NCI-H748 (cell line): ENCODE measurements at regions not wholly inside any gene's neighbourhood (a gene's known extent, or its start where the extent isn't known, plus 50 kb on each side); places are given as distances from the start of the nearest gene placed in this dataset.
"Not testable (repeated sequence)": the region's sequence is repeated elsewhere in the genome, so short reads cannot be mapped to it uniquely, and the experiment has no call there.

Experiments used
- DNase-seq: peaks from one replicate; lab custom pipeline; 2025; ENCODE audit not compliant: unreplicated experiment; lab: John Stamatoyannopoulos, UW

DNA sequence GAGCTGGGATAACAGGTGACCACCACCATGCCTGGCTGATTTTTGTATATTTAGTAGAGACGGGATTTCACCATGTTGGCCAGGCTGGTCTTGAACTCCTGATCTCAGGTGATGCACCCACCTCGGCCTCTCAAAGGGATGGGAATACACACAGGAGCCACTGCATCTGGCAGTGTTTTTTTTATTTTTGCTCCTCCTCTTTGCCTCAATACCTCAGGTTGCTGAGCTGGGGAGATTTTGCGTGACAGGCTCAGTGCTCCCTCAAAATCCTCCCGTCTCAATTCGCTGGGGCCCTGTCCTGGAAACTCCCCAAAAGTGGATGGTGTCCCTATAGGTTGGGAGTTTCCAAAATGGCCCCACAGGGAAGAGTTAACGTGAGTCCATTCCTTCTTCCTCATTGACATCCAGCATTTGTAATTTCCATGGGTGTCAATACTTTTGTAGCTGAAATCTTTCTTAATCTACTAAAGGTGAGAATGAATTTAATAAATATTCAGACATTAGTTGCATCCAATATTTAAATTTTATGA is 71.8 kb downstream of the GGTLC2 start:
- DNase-seq, result no peak

DNA sequence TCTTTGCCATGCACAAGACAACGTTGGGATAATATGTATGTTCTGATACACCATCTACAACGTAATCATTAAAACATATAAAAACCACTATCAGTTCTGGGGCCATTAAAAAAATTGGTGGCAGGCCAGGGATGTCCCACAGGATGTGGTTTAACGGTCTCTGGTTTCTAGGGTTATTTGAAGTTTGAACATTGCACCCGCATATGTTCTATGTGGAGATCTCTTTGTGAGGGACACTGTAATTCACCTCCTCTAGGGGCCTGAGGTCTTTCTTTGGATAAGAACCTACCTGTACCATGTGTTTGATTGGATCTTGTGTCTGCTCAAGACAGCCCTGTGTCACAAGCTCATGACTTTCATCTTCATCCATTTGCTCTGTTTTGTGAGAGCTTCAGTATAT is 73.2 kb downstream of the GGTLC2 start:
- DNase-seq, result no peak

DNA sequence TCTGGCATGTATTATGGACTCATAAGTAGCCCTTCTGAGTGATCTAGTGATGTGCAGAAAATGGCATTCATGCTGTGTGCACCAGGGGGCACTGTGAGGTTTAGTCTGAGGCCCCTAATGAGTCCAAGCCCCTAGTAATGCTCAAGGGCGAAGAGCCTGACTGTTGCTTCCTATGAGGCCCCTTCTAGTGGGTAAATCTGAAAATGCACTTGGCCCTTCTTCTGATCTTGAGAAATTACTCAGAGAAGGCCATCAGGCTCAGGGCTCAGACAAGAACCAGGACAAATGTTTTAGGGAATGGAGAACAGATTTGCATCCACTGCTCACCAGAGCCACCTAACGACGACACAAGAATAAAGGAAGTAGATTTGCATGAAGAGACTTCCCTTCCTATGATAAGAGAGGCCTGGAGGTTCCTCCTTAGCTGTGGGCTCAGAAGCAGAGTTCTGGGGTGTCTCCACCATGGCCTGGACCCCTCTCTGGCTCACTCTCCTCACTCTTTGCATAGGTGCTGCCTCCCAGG is 75.8 kb downstream of the GGTLC2 start:
- peak; percentile 18 for DNase-seq

DNA sequence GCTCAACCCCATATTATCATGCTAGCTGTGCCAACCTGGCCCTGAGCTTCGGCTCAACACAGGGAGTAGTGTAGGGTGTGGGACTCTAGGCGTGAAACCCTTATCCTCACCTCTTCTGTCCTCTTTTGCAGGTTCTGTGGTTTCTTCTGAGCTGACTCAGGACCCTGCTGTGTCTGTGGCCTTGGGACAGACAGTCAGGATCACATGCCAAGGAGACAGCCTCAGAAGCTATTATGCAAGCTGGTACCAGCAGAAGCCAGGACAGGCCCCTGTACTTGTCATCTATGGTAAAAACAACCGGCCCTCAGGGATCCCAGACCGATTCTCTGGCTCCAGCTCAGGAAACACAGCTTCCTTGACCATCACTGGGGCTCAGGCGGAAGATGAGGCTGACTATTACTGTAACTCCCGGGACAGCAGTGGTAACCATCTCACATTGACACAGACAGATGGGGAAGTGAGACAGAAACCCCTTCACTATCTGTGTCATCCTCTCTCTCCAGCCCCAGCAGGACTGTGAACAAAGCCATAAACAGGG is 76.4 kb downstream of the GGTLC2 start:
- no peak for DNase-seq

DNA sequence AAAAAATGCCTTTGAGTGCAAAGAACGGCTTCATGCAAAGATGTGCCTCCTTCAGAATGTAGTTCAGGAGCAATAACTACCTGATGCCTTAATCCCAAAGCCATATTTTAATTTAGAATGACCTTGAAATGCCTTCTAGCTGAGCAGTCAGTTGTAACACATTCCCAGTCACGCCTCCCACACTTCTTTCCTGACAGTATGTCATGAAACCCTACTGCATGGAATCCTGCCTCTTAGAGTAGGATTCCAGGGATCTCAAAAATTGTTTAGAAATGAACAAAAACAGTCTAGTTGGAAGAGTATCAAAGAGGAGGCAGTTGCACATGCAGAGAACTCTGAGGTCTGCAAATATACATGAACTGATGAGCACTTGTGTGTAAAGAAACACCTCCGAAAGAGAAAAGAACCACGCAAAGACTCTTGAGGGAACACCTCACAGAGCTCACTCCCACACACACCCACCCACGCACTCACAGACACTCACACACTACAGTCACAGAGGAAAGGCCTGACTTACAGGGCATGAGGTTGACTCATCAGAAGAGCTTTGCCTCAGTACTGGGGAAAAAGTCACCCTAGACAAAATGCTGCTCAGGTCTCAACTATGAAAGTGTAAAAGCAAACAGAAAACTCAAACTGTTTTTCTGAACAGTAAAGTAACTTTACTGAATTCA is 77.4 kb downstream of the GGTLC2 start:
- no peak for DNase-seq

DNA sequence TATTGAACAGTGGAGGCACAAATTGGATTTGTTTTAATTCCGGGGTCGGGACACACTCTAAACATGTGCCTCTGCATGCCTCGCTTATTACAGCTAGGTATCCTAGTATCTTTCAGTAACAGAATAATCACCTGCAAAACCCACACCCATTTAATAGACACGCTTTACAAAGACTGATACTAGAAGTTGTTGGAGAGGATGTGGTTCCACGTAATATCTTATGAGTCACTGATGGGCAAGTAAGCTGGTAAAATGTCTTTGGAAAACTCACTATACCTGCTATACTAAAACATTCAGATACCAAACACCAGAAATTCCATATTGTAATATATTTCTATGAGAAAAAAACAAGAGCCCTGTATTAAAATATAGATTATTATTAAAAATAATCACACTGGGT is 84.0 kb downstream of the GGTLC2 start:
- no peak for DNase-seq

DNA sequence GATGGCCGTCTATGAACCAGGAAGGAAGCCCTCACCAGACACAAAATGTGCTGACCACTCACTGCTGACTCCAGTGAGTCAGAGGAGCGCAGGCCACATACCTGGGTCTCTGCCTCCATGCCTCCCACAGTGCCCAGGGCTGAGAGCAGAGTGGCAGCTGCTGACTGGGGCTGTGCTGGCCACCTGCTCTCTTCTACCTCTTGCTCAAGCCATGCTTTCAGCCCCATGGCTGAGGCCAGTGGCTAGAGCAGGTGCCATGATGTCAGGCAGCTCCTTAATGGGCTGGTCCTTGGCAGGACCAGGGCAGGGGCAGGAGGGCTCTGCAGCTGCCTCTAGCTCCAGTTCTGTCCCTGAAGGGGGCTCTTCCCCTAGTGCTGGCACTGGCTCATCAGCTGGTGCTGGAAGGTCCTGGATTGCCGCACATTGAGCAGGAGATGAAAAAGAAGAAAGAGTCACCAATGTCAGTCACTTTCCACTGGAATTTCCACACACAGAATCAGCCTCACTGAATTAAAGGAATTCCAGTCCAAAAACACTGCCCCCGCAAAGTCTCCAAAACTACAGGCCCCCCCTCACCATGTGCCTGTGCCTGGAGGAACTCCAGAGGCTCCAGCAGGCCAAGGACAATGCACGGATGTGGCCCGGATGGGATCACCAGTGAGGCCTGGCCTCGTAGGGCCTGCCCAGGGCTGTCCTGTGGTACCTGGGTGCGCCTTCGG is 86.4 kb downstream of the GGTLC2 start:
- DNase-seq, result no peak

DNA sequence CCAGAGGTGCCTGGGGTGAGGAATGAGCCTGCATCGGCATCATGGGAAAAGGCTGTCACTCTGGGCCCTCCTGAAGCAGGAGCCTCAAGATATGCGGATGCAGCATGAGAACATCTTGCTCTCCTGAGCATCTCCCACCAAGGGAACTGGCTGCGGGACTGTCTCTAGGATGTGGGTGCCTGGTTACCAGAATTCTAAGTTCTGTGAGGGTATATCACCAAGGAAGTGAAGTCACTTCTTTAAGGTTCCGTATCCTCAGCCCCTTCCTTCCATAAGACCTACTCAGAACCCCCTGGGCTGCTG is 86.9 kb downstream of the GGTLC2 start:
- no peak for DNase-seq

DNA sequence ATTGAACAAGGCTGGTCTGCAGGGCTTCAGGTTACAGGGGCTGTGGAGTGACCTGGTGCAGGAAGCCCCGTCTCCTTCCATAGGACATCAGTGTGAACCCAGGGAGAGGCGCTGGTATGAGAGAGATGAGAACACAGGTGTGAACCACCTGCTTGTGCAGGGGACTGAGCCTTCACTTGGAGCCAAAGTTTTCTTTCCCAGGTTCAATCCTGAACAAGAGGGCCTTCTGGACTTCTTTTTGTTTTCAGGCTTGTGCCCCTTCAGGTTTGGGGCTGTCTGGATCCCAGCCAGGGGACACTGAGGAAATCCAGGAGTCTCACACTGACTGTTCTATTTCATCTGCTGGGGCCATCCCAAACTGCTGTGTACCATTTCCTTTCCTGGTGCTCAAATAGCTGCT is 88.6 kb downstream of the GGTLC2 start:
- not testable (repeated sequence) for DNase-seq

DNA sequence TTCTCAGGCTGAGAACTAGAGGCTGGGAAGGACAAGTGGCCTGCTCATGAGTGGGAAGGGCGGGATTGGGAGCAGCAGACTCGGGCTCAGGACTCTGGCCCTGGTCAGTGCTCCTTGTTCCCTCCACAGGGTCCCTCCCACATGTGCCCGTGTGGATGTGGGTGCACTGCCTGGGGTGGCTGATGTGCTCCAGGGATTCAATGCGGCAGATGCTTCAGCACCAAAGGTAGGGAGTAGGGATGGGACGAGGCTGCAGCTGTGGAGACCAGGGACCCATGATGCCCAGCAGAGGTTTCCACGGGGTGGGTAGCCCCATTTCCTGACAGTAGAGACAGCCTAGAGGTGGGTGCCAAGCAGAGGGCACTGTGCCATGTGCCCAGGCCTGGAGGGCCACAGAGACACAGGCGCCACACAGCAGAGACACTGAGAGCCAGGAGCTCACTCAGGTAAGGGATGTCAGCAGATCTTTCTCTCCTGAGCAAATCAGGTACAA is 89.5 kb downstream of the GGTLC2 start:
- no peak for DNase-seq

DNA sequence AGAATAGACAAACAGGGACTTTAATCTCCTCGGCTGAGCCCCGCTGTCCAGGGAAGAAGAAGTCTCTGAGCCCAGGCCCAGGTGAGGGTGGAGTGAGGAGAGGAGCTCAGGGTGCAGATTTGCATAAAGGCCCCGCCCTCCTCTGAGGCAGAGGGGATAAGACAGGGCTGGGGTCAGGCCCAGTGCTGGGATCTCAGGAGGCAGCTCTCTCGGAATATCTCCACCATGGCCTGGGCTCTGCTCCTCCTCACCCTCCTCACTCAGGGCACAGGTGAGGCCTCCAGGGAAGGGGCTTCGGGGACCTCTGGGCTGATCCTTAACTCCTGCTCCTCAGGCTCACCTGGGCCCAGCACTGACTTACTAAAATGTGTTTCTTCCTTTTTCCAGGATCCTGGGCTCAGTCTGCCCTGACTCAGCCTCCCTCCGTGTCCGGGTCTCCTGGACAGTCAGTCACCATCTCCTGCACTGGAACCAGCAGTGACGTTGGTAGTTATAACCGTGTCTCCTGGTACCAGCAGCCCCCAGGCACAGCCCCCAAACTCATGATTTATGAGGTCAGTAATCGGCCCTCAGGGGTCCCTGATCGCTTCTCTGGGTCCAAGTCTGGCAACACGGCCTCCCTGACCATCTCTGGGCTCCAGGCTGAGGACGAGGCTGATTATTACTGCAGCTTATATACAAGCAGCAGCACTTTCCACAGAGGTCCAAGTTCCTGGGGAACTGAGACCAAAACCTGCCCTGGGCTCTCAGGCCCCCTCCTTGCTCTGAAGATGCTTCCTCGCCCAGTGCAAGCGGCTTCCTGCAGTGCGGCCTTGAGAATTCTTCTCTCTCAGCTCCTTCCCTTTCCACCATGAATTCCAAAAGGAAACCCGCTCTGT is 90.2 kb downstream of the GGTLC2 start:
- not testable (repeated sequence) for DNase-seq

DNA sequence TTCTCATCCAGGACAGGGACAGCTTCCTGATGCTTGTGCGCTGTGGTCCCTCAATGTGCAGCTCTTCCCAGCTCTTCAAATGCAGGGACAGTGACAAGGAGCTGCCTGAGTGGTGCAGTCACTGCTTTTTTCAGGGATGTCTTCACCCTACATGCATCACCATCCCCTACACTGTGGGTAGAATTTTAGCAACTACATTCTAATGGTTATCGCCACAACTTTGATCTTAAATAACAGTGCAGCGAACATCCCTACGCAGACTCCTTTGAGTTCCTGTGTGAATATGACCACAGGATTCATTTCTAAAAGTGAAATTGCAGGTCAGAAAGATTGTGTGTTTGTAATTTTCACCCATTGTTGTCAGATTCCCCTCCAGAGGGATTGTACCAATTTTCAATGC is 90.9 kb downstream of the GGTLC2 start:
- not testable (repeated sequence) for DNase-seq

DNA sequence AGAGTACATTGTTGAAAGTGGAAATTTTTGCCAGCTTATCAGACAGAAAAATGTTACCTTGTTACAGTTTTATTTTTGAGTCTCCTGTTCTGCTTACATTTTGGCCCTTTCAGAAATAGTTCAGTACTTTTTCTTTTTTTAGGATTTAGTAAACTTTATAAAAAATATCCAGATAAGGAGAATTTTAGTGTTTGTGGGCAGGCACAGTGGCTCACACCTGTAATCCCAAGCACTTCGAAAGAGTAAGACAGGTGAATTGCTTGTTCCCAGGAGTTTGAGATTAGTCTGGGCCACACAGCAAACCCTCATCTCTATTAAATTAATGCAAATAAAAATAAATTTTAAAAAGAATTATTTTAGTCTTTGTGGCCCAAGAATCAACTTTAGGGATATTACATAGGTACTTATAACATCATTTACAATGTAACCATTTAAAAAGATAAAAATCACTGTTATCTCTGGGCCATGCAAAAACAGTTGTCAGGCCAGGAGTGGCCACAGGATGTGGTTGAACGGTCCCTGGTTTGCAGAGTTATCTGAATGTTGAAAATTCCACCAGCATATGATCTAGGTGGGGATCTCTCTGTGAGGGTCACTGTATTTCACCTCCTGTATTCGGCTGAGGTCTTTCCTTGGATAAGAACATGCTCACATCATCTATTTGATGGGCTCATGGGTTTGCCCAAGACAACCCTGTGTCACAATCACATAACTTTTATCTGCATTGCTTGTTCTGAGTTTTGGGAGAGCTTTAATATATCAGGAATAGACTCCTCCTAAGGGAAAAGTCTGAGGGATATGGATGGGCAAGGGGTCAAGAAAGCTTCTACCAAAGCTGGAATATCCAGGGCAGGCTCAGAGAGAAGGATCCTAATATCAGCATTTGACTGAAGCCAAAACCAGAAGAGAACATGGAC is 91.5 kb downstream of the GGTLC2 start:
- DNase-seq, result no peak

DNA sequence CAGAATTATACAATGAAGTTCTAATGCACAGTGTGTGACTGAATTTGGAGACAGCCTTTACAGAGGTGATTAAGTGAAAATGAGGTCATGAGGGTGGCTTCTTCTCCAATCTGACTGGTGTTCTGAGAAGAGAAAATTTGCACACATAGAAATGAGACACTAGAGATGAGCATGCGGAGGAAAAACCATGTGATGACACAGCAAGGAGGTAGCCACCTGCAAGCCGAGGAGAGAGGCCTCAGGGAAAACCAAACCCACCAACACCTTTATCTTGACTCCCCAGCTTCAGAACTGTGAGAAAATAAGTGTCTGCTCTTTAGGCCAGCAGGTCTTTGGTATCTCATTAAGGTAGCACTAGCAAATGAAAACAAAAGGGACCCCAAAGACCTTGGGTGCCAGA is 93.2 kb downstream of the GGTLC2 start:
- no peak for DNase-seq

DNA sequence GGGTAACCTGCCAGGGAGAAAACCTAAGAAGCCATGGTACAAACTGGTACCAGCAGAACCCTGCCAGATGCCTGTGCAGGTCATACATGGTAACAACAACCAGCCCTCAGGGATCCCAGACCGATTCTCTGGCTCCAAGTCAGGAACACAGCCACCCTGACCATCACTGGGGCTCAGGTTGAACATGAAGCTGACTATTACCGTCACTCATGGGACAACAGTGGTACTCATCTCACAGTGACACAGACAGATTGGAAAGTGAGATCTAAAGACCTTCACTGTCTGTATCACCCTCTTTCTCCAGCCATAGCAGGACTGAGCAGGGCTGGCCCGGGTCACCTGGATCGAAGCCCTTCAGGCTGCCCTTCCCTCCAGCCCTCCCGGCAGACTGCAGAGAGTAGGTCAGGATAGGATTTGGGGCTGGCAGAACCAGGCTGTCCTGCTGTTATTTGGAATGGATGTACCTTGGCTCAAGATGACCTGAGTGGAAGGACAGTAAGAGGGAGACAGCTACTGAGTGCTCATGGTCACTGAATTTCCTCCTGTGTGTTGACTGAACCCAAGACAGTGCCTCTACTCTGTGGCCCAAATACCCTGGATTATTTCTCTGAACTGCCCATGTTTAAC is 94.7 kb downstream of the GGTLC2 start:
- DNase-seq, result no peak

DNA sequence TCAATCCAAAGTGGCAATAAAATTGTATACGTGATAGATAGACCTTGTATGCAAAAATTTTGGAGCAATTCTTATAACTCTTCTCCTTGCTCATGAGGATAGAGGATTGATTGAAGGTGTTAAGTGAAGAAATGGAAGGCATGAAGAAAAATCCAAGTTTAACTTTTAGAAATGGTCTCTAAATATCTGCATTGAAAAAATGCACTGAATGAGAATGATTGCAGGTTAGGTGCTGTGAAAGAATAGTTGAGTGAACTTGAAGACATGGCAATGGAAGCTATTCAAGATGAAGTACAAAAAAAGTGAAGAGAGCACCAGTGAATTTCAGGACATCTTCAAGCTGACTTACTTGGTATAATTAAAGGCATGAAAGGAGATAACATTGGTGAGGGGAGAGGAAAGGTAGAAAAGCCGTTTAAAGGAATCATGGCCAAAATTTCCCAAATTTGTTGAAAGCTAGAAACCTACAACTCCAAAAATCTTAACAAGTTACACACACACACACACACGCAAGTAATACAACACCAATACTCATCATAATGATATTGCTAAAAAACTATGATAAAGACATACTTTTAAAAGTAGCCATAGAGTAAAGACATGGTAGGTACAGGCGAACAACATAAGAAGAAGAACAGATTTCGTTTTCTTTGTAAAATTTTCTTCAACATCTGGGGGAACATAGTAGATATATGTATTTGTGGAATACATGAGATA is 96.3 kb downstream of the GGTLC2 start:
- DNase-seq, result no peak

DNA sequence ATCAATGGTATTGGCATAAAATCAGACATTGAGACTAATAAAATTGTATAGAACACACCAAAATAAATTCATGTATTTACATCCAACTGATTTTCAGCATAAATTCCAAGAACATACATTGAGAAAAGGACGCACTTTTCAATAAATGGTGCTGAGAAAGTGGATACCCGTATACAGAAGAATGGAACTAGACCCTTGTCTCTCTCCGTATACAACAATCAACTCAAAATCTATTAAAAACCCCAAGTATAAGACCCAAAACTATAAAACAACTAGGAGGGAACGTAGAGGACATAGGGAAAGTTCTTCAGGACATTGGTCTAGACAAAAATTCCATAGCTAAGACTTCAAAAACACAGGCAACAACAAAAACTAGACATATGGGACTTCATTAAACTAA is 97.4 kb downstream of the GGTLC2 start:
- no peak for DNase-seq

DNA sequence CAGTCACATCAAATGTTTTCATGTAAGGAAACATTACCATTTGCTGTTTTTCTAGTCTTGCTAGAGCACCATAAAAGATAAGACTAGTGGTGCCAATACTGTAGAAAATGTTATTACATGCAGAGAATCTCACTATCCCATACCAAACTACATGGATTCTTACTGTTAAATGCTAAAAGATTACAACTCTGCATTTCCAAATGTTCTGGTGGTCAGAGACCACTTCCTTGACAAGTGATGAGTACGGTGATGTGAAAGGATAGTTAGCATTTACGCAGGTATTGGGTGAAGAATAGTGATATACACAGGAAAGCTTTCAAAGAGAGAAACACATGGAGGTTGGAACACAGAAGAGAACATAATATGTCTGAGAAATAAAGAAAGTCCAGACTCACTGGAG is 98.2 kb downstream of the GGTLC2 start:
- no peak for DNase-seq
